OCI-LY7 (cell line): ENCODE measurements at regions not wholly inside any gene's neighbourhood (a gene's known extent, or its start where the extent isn't known, plus 50 kb on each side); places are given as distances from the start of the nearest gene placed in this dataset.
"Not testable (repeated sequence)": the region's sequence is repeated elsewhere in the genome, so short reads cannot be mapped to it uniquely, and the experiment has no call there.

ENCODE experiments used
- BruUV-seq: library from RNA; stranded (reverse); fragments of 400-500 nt; replicated peaks from 2 replicates; lab custom pipeline; 2021; lab: Mats Ljungman, UMichigan
- CTCF ChIA-PET: fragments of 300-600 bp; sonication (Branson Sonifier 250); formaldehyde crosslinking; loops from one replicate; lab custom pipeline; 2022; ENCODE audit warnings: antibody characterized with exemption; ENCODE audit not compliant: unreplicated experiment; lab: Charles Lee
- POLR2A ChIA-PET: fragments of 300-600 bp; sonication (Branson Sonifier 250); formaldehyde crosslinking; loops from one replicate; lab custom pipeline; 2022; ENCODE audit warnings: antibody characterized with exemption; lab: Charles Lee
- DNase-seq: peaks from one replicate; pipeline ENCODE4 v3.0.0-alpha.2; 2015; ENCODE audit warnings: low spot score
- H2AFZ ChIP-seq: fragments of 200-600 bp; sonication (generic), shearing (Covaris generic); 2 replicates; pipeline ENCODE4 v1.6.1; 2014; ENCODE audit warnings: mild to moderate bottlenecking, antibody characterized with exemption, low read length, moderate library complexity
- H3K27ac ChIP-seq: fragments of 200-600 bp; sonication (generic); 2 replicates; pipeline ENCODE4 v1.5.1; 2014; ENCODE audit warnings: mixed run types, low read depth, mild to moderate bottlenecking, moderate library complexity, low read length, inconsistent platforms; ENCODE audit not compliant: poor library complexity, severe bottlenecking
- H3K36me3 ChIP-seq: fragments of 200-600 bp; sonication (generic); 2 replicates; pipeline ENCODE4 v1.6.1; 2014; ENCODE audit warnings: mild to moderate bottlenecking, antibody characterized with exemption, low read length, moderate library complexity, mixed read lengths; ENCODE audit not compliant: insufficient read depth
- H3K4me1 ChIP-seq: fragments of 200-600 bp; sonication (generic); 2 replicates; pipeline ENCODE4 v1.5.1; 2014; ENCODE audit warnings: mild to moderate bottlenecking, low read length; ENCODE audit not compliant: insufficient read depth, poor library complexity, severe bottlenecking
- H3K4me2 ChIP-seq: fragments of 200-600 bp; sonication (generic); 2 replicates; pipeline ENCODE4 v1.6.1; 2014; ENCODE audit warnings: mild to moderate bottlenecking, low read length
- H3K4me3 ChIP-seq: fragments of 200-600 bp; sonication (generic); 2 replicates; pipeline ENCODE4 v1.5.1; 2014; ENCODE audit warnings: mild to moderate bottlenecking, low read depth, low read length; ENCODE audit not compliant: poor library complexity, severe bottlenecking
- H3K79me2 ChIP-seq: fragments of 200-600 bp; sonication (generic); 2 replicates; pipeline ENCODE4 v1.6.1; 2016; ENCODE audit warnings: low read depth, mild to moderate bottlenecking, low read length, moderate library complexity, mixed read lengths; ENCODE audit not compliant: insufficient read depth
- H3K9me2 ChIP-seq: fragments of 200-600 bp; sonication (generic); 2 replicates; pipeline ENCODE4 v1.6.1; 2016; ENCODE audit warnings: mild to moderate bottlenecking, low read length, mixed read lengths; ENCODE audit not compliant: insufficient read depth
- H3K9me3 ChIP-seq: fragments of 200-600 bp; sonication (generic); 2 replicates; pipeline ENCODE4 v1.6.1; 2014; ENCODE audit warnings: mild to moderate bottlenecking, mixed run types, low read length, mixed read lengths
- H4K20me1 ChIP-seq: fragments of 200-600 bp; sonication (generic); 2 replicates; pipeline ENCODE4 v1.6.1; 2014; ENCODE audit warnings: mild to moderate bottlenecking, antibody characterized with exemption, low read length, moderate library complexity, mixed read lengths; ENCODE audit not compliant: insufficient read depth
- intact Hi-C: fragments of 100-400 bp; cut with micrococcal nuclease; formaldehyde crosslinking; loops from one replicate; pipeline ENCODE4 v1.10.0; 2022; ENCODE audit not compliant: unreplicated experiment

GRCh38 chr21:5089399-5090089 is 5431.8 kb upstream of the TPTE start:
- CTCF ChIA-PET, H3K4me3 ChIP-seq, H3K4me1 ChIP-seq, H3K36me3 ChIP-seq, intact Hi-C loops, H3K79me2 ChIP-seq, H4K20me1 ChIP-seq, H3K27ac ChIP-seq, H3K4me2 ChIP-seq, H2AFZ ChIP-seq, H3K9me3 ChIP-seq, BruUV-seq, DNase-seq, H3K9me2 ChIP-seq, POLR2A ChIA-PET: not testable (repeated sequence)

- H3K4me3 ChIP-seq, H3K9me3 ChIP-seq, H3K27ac ChIP-seq, H3K79me2 ChIP-seq, H3K36me3 ChIP-seq, H2AFZ ChIP-seq, POLR2A ChIA-PET, H3K4me2 ChIP-seq, DNase-seq, H4K20me1 ChIP-seq, intact Hi-C loops, H3K4me1 ChIP-seq, CTCF ChIA-PET, H3K9me2 ChIP-seq, BruUV-seq: not testable (repeated sequence)
Observed at GRCh38 chr21:5090132-5091079, 5431.0 kb upstream of the TPTE start.

- H3K4me3 ChIP-seq, H3K4me1 ChIP-seq, H3K79me2 ChIP-seq, H3K4me2 ChIP-seq, DNase-seq, H3K9me3 ChIP-seq, CTCF ChIA-PET, H4K20me1 ChIP-seq, H3K36me3 ChIP-seq, POLR2A ChIA-PET, BruUV-seq, H3K9me2 ChIP-seq, H3K27ac ChIP-seq, intact Hi-C loops, H2AFZ ChIP-seq: not testable (repeated sequence)
Observed at GRCh38 chr21:5091274-5091673, 5430.1 kb upstream of the TPTE start.

DNA sequence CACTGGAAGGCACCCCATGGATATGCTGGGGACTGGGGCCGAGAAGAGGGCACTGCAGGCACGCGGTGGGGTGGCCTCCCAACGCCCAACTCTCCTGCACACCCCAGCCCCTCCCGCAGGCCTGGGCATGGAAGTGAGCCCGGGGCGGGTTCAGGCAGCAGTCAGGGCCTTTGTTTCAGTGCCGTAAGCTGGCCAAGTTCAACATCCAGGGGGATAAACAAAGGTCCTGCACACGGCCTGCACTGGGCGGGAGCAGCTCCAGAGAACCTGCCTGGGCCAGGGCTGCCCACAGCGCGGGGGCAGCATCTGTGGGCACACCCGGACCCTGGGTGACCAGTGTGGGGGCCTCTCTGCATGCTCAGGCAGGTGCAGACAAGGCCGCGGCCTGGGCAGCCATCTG is 5425.8 kb upstream of the TPTE start:
- BruUV-seq, H3K36me3 ChIP-seq, H3K4me2 ChIP-seq, POLR2A ChIA-PET, H3K27ac ChIP-seq, H3K9me3 ChIP-seq, H2AFZ ChIP-seq, H3K4me3 ChIP-seq, DNase-seq, H3K79me2 ChIP-seq, H3K9me2 ChIP-seq, H3K4me1 ChIP-seq, intact Hi-C loops, CTCF ChIA-PET, H4K20me1 ChIP-seq: not testable (repeated sequence)

GRCh38 chr21:5098010-5098743 is 5423.2 kb upstream of the TPTE start:
- H4K20me1 ChIP-seq, POLR2A ChIA-PET, BruUV-seq, H3K4me2 ChIP-seq, intact Hi-C loops, H3K27ac ChIP-seq, H2AFZ ChIP-seq, H3K9me3 ChIP-seq, H3K4me3 ChIP-seq, DNase-seq, H3K9me2 ChIP-seq, H3K79me2 ChIP-seq, CTCF ChIA-PET, H3K36me3 ChIP-seq, H3K4me1 ChIP-seq: not testable (repeated sequence)

DNA sequence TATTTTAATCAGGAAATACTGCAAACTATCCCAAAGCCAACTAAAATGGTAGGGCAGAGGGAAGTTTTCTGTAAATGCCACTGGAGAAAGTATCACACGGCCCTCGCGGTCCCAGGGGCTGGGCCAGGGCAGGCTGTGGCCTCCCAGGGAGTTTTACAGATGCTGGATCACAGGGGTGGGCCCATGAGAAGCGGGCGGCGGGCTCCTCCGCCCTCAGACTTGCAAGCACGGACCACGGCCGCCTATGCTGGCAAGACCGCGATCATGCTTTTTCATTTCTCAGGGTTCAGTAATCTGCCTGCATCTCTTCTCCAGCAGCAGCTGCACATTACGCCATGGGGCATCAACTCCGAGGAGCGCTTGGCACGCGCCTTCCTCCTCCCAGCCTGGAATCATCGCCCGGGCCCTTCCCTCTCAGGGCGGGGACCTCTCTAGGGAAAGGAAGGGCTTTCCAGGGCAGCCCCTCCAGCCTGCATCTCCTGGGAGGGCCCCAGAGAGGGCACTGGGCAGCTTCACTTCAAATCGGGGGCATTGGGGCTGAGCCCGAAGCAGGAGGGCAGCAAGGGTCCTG is 5420.7 kb upstream of the TPTE start:
- H3K36me3 ChIP-seq, H4K20me1 ChIP-seq, DNase-seq, BruUV-seq, intact Hi-C loops, H3K4me2 ChIP-seq, H3K27ac ChIP-seq, H3K4me3 ChIP-seq, H3K9me2 ChIP-seq, CTCF ChIA-PET, H3K79me2 ChIP-seq, POLR2A ChIA-PET, H3K9me3 ChIP-seq, H2AFZ ChIP-seq: not testable (repeated sequence)
- peaks cover 10% of the 10 kb centered on the region for H3K4me1 ChIP-seq
